Cardiac muscle cell (in vitro differentiated cells and primary cell): ENCODE measurements at regions not wholly inside any gene's neighbourhood (a gene's known extent, or its start where the extent isn't known, plus 50 kb on each side); places are given as distances from the start of the nearest gene placed in this dataset.

Experiments used
- DNase-seq, 2 donors: peaks; one replicate each; pipeline versions ENCODE4 v3.0.0 to v3.0.0-alpha.2; 2010 to 2017; ENCODE audit warnings: low read depth in 1 of 2, low spot score in 1 of 2
- H3K27ac ChIP-seq: fragments of 200-600 bp; sonication (generic); 2 replicates; pipeline ENCODE4 v1.5.1; 2016
- H3K27me3 ChIP-seq: fragments of 200-600 bp; sonication (generic); 2 replicates; pipeline ENCODE4 v1.6.0; 2016; ENCODE audit warnings: control low read depth
- H3K36me3 ChIP-seq: fragments of 200-600 bp; sonication (generic); 2 replicates; pipeline ENCODE4 v1.5.1; 2016; ENCODE audit warnings: control low read depth
- H3K4me1 ChIP-seq: fragments of 200-600 bp; sonication (generic); 2 replicates; pipeline ENCODE4 v1.8.1; 2017; ENCODE audit warnings: low read depth, mild to moderate bottlenecking, mixed run types
- H3K4me3 ChIP-seq: fragments of 200-600 bp; sonication (generic); 2 replicates; pipeline ENCODE4 v1.5.1; 2016; ENCODE audit warnings: mild to moderate bottlenecking
- H3K9me3 ChIP-seq: fragments of 200-600 bp; sonication (generic); 2 replicates; pipeline ENCODE4 v1.5.1; 2017; ENCODE audit warnings: low read depth, mild to moderate bottlenecking, control low read depth
- TF ChIP-seq, protein P1 (sequence below): IDR thresholded peaks from 2 replicates; pipeline ENCODE4 v1.5.1; 2012; ENCODE audit warnings: low read depth, mild to moderate bottlenecking, low read length

DNA sequence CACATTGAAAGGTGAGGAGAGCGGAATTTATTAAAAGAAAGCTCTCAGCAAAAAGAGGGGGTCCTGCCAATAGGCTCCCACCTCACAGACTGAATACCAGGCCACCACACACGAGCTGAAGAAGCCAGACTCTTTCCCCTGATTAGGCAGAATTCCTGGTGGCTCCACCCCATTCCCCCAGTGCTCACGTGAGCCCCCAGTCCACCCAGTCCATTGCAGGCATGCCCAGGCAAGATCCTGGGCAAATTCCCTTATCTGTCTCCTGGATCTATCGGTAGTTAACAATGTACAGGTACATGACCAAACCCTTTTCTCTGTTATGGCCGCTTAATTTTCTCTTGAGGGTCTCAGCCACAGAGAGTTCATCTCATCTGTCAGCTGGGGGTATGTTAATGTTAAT, 54.6 kb upstream of the BTG3 start:
- no peaks in the 10 kb centered on the region for H3K4me1 ChIP-seq
- no peak for DNase-seq
- TF ChIP-seq, protein P1, sequence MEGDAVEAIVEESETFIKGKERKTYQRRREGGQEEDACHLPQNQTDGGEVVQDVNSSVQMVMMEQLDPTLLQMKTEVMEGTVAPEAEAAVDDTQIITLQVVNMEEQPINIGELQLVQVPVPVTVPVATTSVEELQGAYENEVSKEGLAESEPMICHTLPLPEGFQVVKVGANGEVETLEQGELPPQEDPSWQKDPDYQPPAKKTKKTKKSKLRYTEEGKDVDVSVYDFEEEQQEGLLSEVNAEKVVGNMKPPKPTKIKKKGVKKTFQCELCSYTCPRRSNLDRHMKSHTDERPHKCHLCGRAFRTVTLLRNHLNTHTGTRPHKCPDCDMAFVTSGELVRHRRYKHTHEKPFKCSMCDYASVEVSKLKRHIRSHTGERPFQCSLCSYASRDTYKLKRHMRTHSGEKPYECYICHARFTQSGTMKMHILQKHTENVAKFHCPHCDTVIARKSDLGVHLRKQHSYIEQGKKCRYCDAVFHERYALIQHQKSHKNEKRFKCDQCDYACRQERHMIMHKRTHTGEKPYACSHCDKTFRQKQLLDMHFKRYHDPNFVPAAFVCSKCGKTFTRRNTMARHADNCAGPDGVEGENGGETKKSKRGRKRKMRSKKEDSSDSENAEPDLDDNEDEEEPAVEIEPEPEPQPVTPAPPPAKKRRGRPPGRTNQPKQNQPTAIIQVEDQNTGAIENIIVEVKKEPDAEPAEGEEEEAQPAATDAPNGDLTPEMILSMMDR, result no peak

More for the DNA sequence above, 54.6 kb upstream of the BTG3 start:
- H3K4me3 ChIP-seq, result no peak overlapping the region
- H3K27ac ChIP-seq, result no peak overlapping the region
- H3K27me3 ChIP-seq, result no peaks in the 10 kb centered on the region
- H3K9me3 ChIP-seq, result no peaks in the 10 kb centered on the region
- H3K36me3 ChIP-seq, result no peaks in the 10 kb centered on the region
